Neural progenitor cell (in vitro differentiated cells): ENCODE measurements at regions not wholly inside any gene's neighbourhood (a gene's known extent, or its start where the extent isn't known, plus 50 kb on each side); places are given as distances from the start of the nearest gene placed in this dataset.
"Not testable (repeated sequence)": the region's sequence is repeated elsewhere in the genome, so short reads cannot be mapped to it uniquely, and the experiment has no call there.

Experiments
- DNase-seq: peaks from one replicate; pipeline ENCODE4 v3.0.0-alpha.2; 2016; ENCODE audit warnings: low spot score
- H2AFZ ChIP-seq: fragments of 200-600 bp; sonication (generic); replicated peaks from 2 replicates; pipeline ENCODE4 v1.6.1; 2016; ENCODE audit warnings: antibody characterized with exemption
- H3F3A ChIP-seq: fragments of 200-600 bp; sonication (generic); 2 replicates; pipeline ENCODE4 v1.6.1; 2016; ENCODE audit warnings: antibody characterized with exemption, low read depth
- H3K27ac ChIP-seq: fragments of 200-600 bp; sonication (generic); 2 replicates; pipeline ENCODE4 v1.5.1; 2016; ENCODE audit warnings: mild to moderate bottlenecking
- H3K27me3 ChIP-seq: fragments of 200-600 bp; sonication (generic); 2 replicates; pipeline ENCODE4 v1.6.1; 2016; ENCODE audit warnings: mild to moderate bottlenecking, moderate library complexity
- H3K36me3 ChIP-seq: fragments of 200-600 bp; sonication (generic); 2 replicates; pipeline ENCODE4 v1.5.1; 2016
- H3K4me1 ChIP-seq: fragments of 200-600 bp; sonication (generic); 2 replicates; pipeline ENCODE4 v1.6.1; 2016; ENCODE audit warnings: mixed run types
- H3K4me2 ChIP-seq: fragments of 200-600 bp; sonication (generic); 2 replicates; pipeline ENCODE4 v1.6.1; 2016
- H3K4me3 ChIP-seq: fragments of 200-600 bp; sonication (generic); 2 replicates; pipeline ENCODE4 v1.5.1; 2016
- H3K79me2 ChIP-seq: fragments of 200-600 bp; sonication (generic); 2 replicates; pipeline ENCODE4 v1.6.1; 2016; ENCODE audit warnings: low read depth
- H3K9ac ChIP-seq: fragments of 200-600 bp; sonication (generic); 2 replicates; pipeline ENCODE4 v1.6.1; 2016
- H3K9me3 ChIP-seq: fragments of 200-600 bp; sonication (generic); 2 replicates; pipeline ENCODE4 v1.5.1; 2016; ENCODE audit warnings: low read depth
- H4K20me1 ChIP-seq: fragments of 200-600 bp; sonication (generic); 2 replicates; pipeline ENCODE4 v1.6.1; 2016; ENCODE audit warnings: low read depth
- H3K27ac Mint-ChIP-seq: 3 replicates; pipeline ENCODE4 v1.8.0; 2021; ENCODE audit warnings: mixed read lengths
- H3K27me3 Mint-ChIP-seq: 2 replicates; pipeline ENCODE4 v1.8.0; 2022; ENCODE audit warnings: low read depth, mild to moderate bottlenecking, inconsistent platforms, moderate library complexity, mixed read lengths; ENCODE audit not compliant: insufficient read depth
- H3K36me3 Mint-ChIP-seq: 3 replicates; pipeline ENCODE4 v1.8.0; 2021; ENCODE audit warnings: mixed read lengths
- H3K4me1 Mint-ChIP-seq: 3 replicates; pipeline ENCODE4 v1.8.0; 2021; ENCODE audit warnings: mixed read lengths
- H3K4me3 Mint-ChIP-seq: 3 replicates; pipeline ENCODE4 v1.8.0; 2021; ENCODE audit warnings: mild to moderate bottlenecking, moderate library complexity, mixed read lengths
- H3K9me3 Mint-ChIP-seq: 3 replicates; pipeline ENCODE4 v1.8.0; 2020; ENCODE audit warnings: mixed read lengths
- CTCF ChIP-seq: fragments of 200-600 bp; sonication (generic); IDR thresholded peaks from 2 replicates; pipeline ENCODE4 v1.5.1; 2017; ENCODE audit warnings: antibody characterized with exemption, mild to moderate bottlenecking
- EZH2 ChIP-seq: fragments of 200-600 bp; sonication (generic); IDR thresholded peaks from 2 replicates; pipeline ENCODE4 v1.6.1; 2017; ENCODE audit warnings: antibody characterized with exemption, mild to moderate bottlenecking, moderate library complexity
- EZH2phosphoT487 ChIP-seq: fragments of 200-600 bp; sonication (generic); IDR thresholded peaks from 2 replicates; pipeline ENCODE4 v1.6.1; 2017; ENCODE audit warnings: antibody characterized with exemption

DNA sequence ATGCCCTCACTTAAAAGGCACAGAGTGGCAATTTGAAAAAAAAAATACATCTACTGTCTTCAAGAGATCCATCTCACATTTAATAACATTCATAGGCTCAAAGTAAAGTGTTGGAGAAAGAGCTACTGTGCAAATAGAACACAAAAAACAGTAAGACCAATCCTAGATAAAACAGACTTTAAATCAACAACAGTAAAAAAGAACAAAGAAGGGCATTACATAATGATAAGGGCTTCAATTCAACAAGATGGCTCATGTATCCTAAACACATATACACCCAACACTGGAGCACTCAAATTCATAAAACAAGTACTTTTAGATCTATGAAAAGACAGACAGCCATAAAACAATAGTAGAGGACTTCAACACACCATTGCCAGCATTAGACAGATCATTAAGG, 93.6 kb upstream of the PCED1B start:
- TF ChIP-seq CTCF (no peak), EZH2 (no peak), EZH2phosphoT487 (no peak)

GRCh38 chr12:46988122-46988521, 91.3 kb upstream of the PCED1B start:
- H3K36me3 ChIP-seq, H3K27ac Mint-ChIP-seq, H3F3A ChIP-seq, H3K9ac ChIP-seq, H4K20me1 ChIP-seq, H3K4me3 Mint-ChIP-seq, H3K9me3 ChIP-seq, H3K4me2 ChIP-seq, H3K27ac ChIP-seq, DNase-seq, H3K36me3 Mint-ChIP-seq, H3K79me2 ChIP-seq, H3K27me3 ChIP-seq, H2AFZ ChIP-seq, H3K4me3 ChIP-seq, H3K4me1 Mint-ChIP-seq, H3K27me3 Mint-ChIP-seq: not testable (repeated sequence)
- H3K4me1 ChIP-seq = peaks cover 15% of the 10 kb centered on the region
- peaks cover 28% of the 10 kb centered on the region for H3K9me3 Mint-ChIP-seq

More for the DNA sequence above, 93.6 kb upstream of the PCED1B start:
- H3K27ac Mint-ChIP-seq = no peak overlapping the region
- no peaks in the 10 kb centered on the region for H3K36me3 ChIP-seq
- no peaks in the 10 kb centered on the region for H3K27me3 Mint-ChIP-seq
- no peak overlapping the region for H2AFZ ChIP-seq
- H3K4me1 Mint-ChIP-seq = no peaks in the 10 kb centered on the region
- no peak overlapping the region for H3K4me3 Mint-ChIP-seq
- no peak for DNase-seq
- H3K27me3 ChIP-seq = no peaks in the 10 kb centered on the region
- H3K79me2 ChIP-seq = no peaks in the 10 kb centered on the region
- no peak overlapping the region for H3K4me2 ChIP-seq
- H3K4me1 ChIP-seq = peaks cover 15% of the 10 kb centered on the region
- no peak overlapping the region for H3K9ac ChIP-seq
- H3K9me3 Mint-ChIP-seq = peaks cover 21% of the 10 kb centered on the region
- no peaks in the 10 kb centered on the region for H4K20me1 ChIP-seq
- no peaks in the 10 kb centered on the region for H3F3A ChIP-seq
- no peaks in the 10 kb centered on the region for H3K9me3 ChIP-seq
- H3K27ac ChIP-seq = no peak overlapping the region
- H3K36me3 Mint-ChIP-seq = no peaks in the 10 kb centered on the region
- H3K4me3 ChIP-seq = no peak overlapping the region

DNA sequence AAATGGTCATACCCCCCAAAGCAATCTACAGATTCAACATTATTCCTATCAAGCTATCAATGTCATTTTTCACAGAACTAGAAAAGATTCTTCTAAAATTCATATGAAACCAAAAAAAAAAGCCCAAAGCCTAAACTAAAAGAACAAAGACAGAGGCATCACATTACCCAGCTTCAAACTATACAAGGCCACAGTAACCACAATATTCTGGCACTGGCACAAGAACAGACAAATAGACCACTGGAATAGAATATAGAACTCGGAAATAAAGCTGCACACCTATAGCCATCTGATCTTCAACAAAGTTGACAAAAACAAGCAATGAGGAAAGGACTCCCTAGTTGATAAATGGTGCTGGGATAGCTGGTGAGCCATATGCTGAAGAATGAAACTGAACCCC, 89.2 kb upstream of the PCED1B start:
- Histone ChIP-seq H3K9me3 (no peaks in the 10 kb centered on the region), H2AFZ (no peak overlapping the region), H3K27me3 (no peaks in the 10 kb centered on the region), H3K79me2 (no peaks in the 10 kb centered on the region), H3K9ac (no peak overlapping the region), H3K4me3 (no peak overlapping the region), H3F3A (no peaks in the 10 kb centered on the region), H3K27ac (no peak overlapping the region), H3K4me1 (peaks cover 15% of the 10 kb centered on the region), H4K20me1 (no peaks in the 10 kb centered on the region), H3K4me2 (no peak overlapping the region), H3K36me3 (no peaks in the 10 kb centered on the region)
- no peak overlapping the region for H3K4me3 Mint-ChIP-seq
- no peaks in the 10 kb centered on the region for H3K4me1 Mint-ChIP-seq
- TF ChIP-seq EZH2phosphoT487 (no peak), CTCF (no peak), EZH2 (no peak)
- no peak overlapping the region for H3K27ac Mint-ChIP-seq
- DNase-seq = no peak
- H3K27me3 Mint-ChIP-seq = no peaks in the 10 kb centered on the region
- no peaks in the 10 kb centered on the region for H3K36me3 Mint-ChIP-seq
- peaks cover 32% of the 10 kb centered on the region for H3K9me3 Mint-ChIP-seq

DNA sequence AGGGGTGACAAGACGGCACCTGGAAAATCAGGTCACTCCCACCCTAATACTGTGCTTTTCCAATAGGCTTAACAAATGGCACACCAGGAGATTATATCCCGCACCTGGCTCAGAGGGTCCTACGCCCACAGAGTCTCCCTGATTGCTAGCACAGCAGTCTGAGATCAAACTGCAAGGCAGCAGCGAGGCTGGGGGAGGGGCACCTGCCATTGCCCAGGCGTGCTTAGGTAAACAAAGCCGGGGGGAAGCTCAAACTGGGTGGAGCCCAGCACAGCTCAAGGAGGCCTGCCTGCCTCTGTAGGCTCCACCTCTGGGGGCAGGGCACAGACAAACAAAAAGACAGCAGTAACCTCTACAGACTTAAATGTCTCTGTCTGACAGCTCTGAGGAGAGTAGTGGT, 87.4 kb upstream of the PCED1B start:
- not testable (repeated sequence) for H3K36me3 ChIP-seq, H3F3A ChIP-seq, H3K4me3 Mint-ChIP-seq, H3K27ac ChIP-seq, H3K4me3 ChIP-seq, H3K9me3 ChIP-seq, H3K9ac ChIP-seq, H3K4me2 ChIP-seq, H4K20me1 ChIP-seq, H3K36me3 Mint-ChIP-seq, H3K79me2 ChIP-seq, H3K27me3 Mint-ChIP-seq, H3K27me3 ChIP-seq, H3K4me1 Mint-ChIP-seq, H3K4me1 ChIP-seq, DNase-seq, H2AFZ ChIP-seq, H3K27ac Mint-ChIP-seq
- peaks cover 32% of the 10 kb centered on the region for H3K9me3 Mint-ChIP-seq
